HCT116 (cell line): ENCODE measurements at regions not wholly inside any gene's neighbourhood (a gene's known extent, or its start where the extent isn't known, plus 50 kb on each side); places are given as distances from the start of the nearest gene placed in this dataset.

Source experiments
- ATAC-seq: fragments of 200-7000 bp; cut with Tn5 transposase; 2 replicates; pipeline ENCODE4 v1.9.1; 2020; ENCODE audit warnings: mild to moderate bottlenecking, moderate library complexity
- BruUV-seq: library from RNA; stranded (reverse); fragments of 400-500 nt; replicated peaks from 2 replicates; lab custom pipeline; 2021; lab: Mats Ljungman, UMichigan
- CTCF ChIA-PET: fragments of 300-600 bp; sonication (Branson Sonifier 250); formaldehyde crosslinking; loops from one replicate; lab custom pipeline; 2021; ENCODE audit warnings: antibody characterized with exemption; lab: Charles Lee
- POLR2A ChIA-PET: fragments of 300-600, 350-600 bp; sonication (Branson Sonifier 250); formaldehyde crosslinking; loops from one replicate; lab custom pipeline; 2021; ENCODE audit warnings: antibody characterized with exemption; lab: Charles Lee
- RAD21 ChIA-PET, 2 experiments: fragments of 300-600 bp; sonication (Branson Sonifier 250); formaldehyde crosslinking; loops; one replicate each; lab custom pipeline; 2023; ENCODE audit warnings: low total read pairs in 2 of 2; ENCODE audit not compliant: uncharacterized antibody in 2 of 2, unreplicated experiment in 2 of 2, low non-redundant PET in 1 of 2; lab: Charles Lee
- DNase-seq: peaks from one replicate; pipeline ENCODE4 v3.0.0-alpha.2; 2010; ENCODE audit warnings: low read depth, low spot score
- H2AFZ ChIP-seq: fragments of 200-600 bp; shearing (Covaris generic), sonication (generic); 2 replicates; pipeline ENCODE4 v1.6.1; 2017; ENCODE audit warnings: low read depth, mixed run types, mixed read lengths, antibody characterized with exemption, low read length; ENCODE audit not compliant: poor library complexity, severe bottlenecking
- H3K27ac ChIP-seq: 2 replicates; pipeline ENCODE4 v1.5.1; 2012; ENCODE audit warnings: low read depth, low read length
- H3K27me3 ChIP-seq: fragments of 200-600 bp; sonication (generic); 2 replicates; pipeline ENCODE4 v1.6.1; 2016; ENCODE audit warnings: mixed run types, low read length, mixed read lengths; ENCODE audit not compliant: insufficient read depth
- H3K36me3 ChIP-seq, 2 experiments: fragments of 200-500 bp in 1 of 2; fragments of 200-600 bp in 1 of 2; sonication (Bioruptor generic) in 1 of 2; sonication (generic) in 1 of 2; 2 replicates each; pipeline versions ENCODE4 v1.5.1 to v1.6.1; 2014 to 2016; ENCODE audit warnings: low read length in 2 of 2, inconsistent platforms in 1 of 2, mixed read lengths in 1 of 2, mixed run types in 1 of 2; ENCODE audit not compliant: insufficient read depth in 2 of 2, control insufficient read depth in 1 of 2
- H3K4me1 ChIP-seq, 2 experiments: fragments of 200-600 bp in 1 of 2; sonication (generic) in 1 of 2; 2 replicates each; pipeline versions ENCODE4 v1.5.1 to v1.6.1; 2012 to 2017; ENCODE audit warnings: low read length in 2 of 2, inconsistent platforms in 1 of 2, mild to moderate bottlenecking in 1 of 2, mixed read lengths in 1 of 2, mixed run types in 1 of 2, moderate library complexity in 1 of 2; ENCODE audit not compliant: insufficient read depth in 2 of 2, control insufficient read depth in 1 of 2
- H3K4me2 ChIP-seq: fragments of 200-600 bp; sonication (generic); 2 replicates; pipeline ENCODE4 v1.6.1; 2017; ENCODE audit warnings: mixed run types, low read length, mixed read lengths
- H3K4me3 ChIP-seq, 2 experiments: fragments of 200-600 bp in 1 of 2; sonication (generic) in 1 of 2; replicated peaks in 1 of 2; 2 replicates each; pipeline ENCODE4 v1.5.1; 2011 to 2016; ENCODE audit warnings: low read length in 2 of 2, control low read depth in 1 of 2, low read depth in 1 of 2, mild to moderate bottlenecking in 1 of 2, mixed read lengths in 1 of 2, mixed run types in 1 of 2
- H3K79me2 ChIP-seq: fragments of 200-600 bp; sonication (generic); 2 replicates; pipeline ENCODE4 v1.6.1; 2017; ENCODE audit warnings: mild to moderate bottlenecking, mixed run types, low read length, moderate library complexity, mixed read lengths; ENCODE audit not compliant: insufficient read depth
- H3K9ac ChIP-seq: fragments of 200-600 bp; sonication (generic); 2 replicates; pipeline ENCODE4 v1.6.1; 2016; ENCODE audit warnings: low read length, mixed read lengths
- H3K9me2 ChIP-seq: fragments of 200-600 bp; sonication (generic), shearing (Covaris generic); 2 replicates; pipeline ENCODE4 v1.6.1; 2017; ENCODE audit warnings: mixed run types, mild to moderate bottlenecking, moderate library complexity; ENCODE audit not compliant: insufficient read depth
- H3K9me3 ChIP-seq, 2 experiments: fragments of 200-500 bp in 1 of 2; fragments of 200-600 bp in 1 of 2; sonication (Bioruptor generic) in 1 of 2; sonication (generic) in 1 of 2; 2 replicates each; pipeline ENCODE4 v1.6.1; 2014 to 2017; ENCODE audit warnings: low read length in 2 of 2, mixed read lengths in 2 of 2, inconsistent platforms in 1 of 2, low read depth in 1 of 2, mild to moderate bottlenecking in 1 of 2, mixed run types in 1 of 2, moderate library complexity in 1 of 2; ENCODE audit not compliant: control insufficient read depth in 1 of 2, insufficient read depth in 1 of 2
- H4K20me1 ChIP-seq: fragments of 200-600 bp; sonication (generic), shearing (Covaris generic); 2 replicates; pipeline ENCODE4 v1.6.1; 2017; ENCODE audit warnings: mixed run types, mild to moderate bottlenecking, moderate library complexity; ENCODE audit not compliant: insufficient read depth
- CBX3 ChIP-seq: IDR thresholded peaks from 2 replicates; pipeline ENCODE4 v1.6.1; 2012; ENCODE audit warnings: low read depth
- CEBPB ChIP-seq: IDR thresholded peaks from 2 replicates; pipeline ENCODE4 v1.6.1; 2012; ENCODE audit warnings: low read depth
- CTCF ChIP-seq, 3 experiments: fragments of 200-600 bp in 1 of 3; sonication (generic) in 1 of 3; IDR thresholded peaks in 2 of 3; conservative IDR thresholded peaks in 1 of 3; 2 replicates each; pipeline ENCODE4 v1.5.1; 2012 to 2017; ENCODE audit warnings: low read depth in 2 of 3, low read length in 2 of 3, antibody characterized with exemption in 1 of 3, borderline replicate concordance in 1 of 3, control low read depth in 1 of 3, mild to moderate bottlenecking in 1 of 3, mixed read lengths in 1 of 3, mixed run types in 1 of 3, moderate library complexity in 1 of 3; ENCODE audit not compliant: insufficient read depth in 1 of 3
- EGR1 ChIP-seq: IDR thresholded peaks from 2 replicates; pipeline ENCODE4 v1.6.1; 2012; ENCODE audit warnings: low read depth
- EZH2 ChIP-seq: fragments of 200-600 bp; sonication (generic); IDR thresholded peaks from 2 replicates; pipeline ENCODE4 v1.6.1; 2017; ENCODE audit warnings: antibody characterized with exemption, mixed run types
- POLR2AphosphoS5 ChIP-seq: IDR thresholded peaks from 2 replicates; pipeline ENCODE4 v1.6.1; 2011; ENCODE audit warnings: mild to moderate bottlenecking, low read depth, low read length, moderate library complexity
- RAD21 ChIP-seq: IDR thresholded peaks from 2 replicates; pipeline ENCODE4 v1.6.1; 2012; ENCODE audit warnings: low read depth, mild to moderate bottlenecking
- REST ChIP-seq: IDR thresholded peaks from 2 replicates; pipeline ENCODE4 v1.6.1; 2012; ENCODE audit warnings: low read depth
- SIN3A ChIP-seq: IDR thresholded peaks from 2 replicates; pipeline ENCODE4 v1.6.1; 2012; ENCODE audit warnings: low read depth
- SP1 ChIP-seq: IDR thresholded peaks from 2 replicates; pipeline ENCODE4 v1.6.1; 2012; ENCODE audit warnings: low read depth
- TCF7L2 ChIP-seq: IDR thresholded peaks from 2 replicates; pipeline ENCODE4 v1.7.0; 2011; ENCODE audit warnings: borderline replicate concordance, inconsistent platforms; ENCODE audit not compliant: insufficient read depth, insufficient read length; ENCODE audit errors: extremely low read depth
- YY1 ChIP-seq: IDR thresholded peaks from 2 replicates; pipeline ENCODE4 v1.6.1; 2011; ENCODE audit warnings: low read length, low read depth, moderate library complexity, mild to moderate bottlenecking; ENCODE audit not compliant: insufficient replicate concordance; ENCODE audit errors: extremely low read depth
- ZNF274 ChIP-seq: fragments of 200-500 bp; sonication (Bioruptor generic); IDR thresholded peaks from 2 replicates; pipeline ENCODE4 v1.6.1; 2014; ENCODE audit warnings: mild to moderate bottlenecking, low read depth, low read length, inconsistent platforms
- intact Hi-C: fragments of 100-400 bp; cut with micrococcal nuclease; formaldehyde crosslinking; loops from 2 replicates; pipeline ENCODE4 v1.10.0; 2022

GRCh38 chr15:97459771-97460170 lies 500.7 kb upstream of the ARRDC4 start:
- no peaks in the 10 kb centered on the region for H3K27me3 ChIP-seq
- BruUV-seq, result no TSS peak
- ATAC-seq, result no peak
- no peaks in the 10 kb centered on the region for H3K4me1 ChIP-seq
- intact Hi-C loops, result no loop called here
- ChIA-PET POLR2A (no interaction called here), CTCF (no interaction called here), RAD21 (no interaction called here)
- no peaks in the 10 kb centered on the region for H3K36me3 ChIP-seq
- no peak overlapping the region for H3K27ac ChIP-seq
- TF ChIP-seq CBX3, result no peak
- TF ChIP-seq YY1, result no peak
- TF ChIP-seq SP1, result no peak
- no peak for TF ChIP-seq POLR2AphosphoS5
- H3K9me2 ChIP-seq, result no peaks in the 10 kb centered on the region
- H3K9me3 ChIP-seq, result peaks cover 0 to 3% of the 10 kb centered on the region in 2 experiments; a peak in 1 of 4 replicates
- no peak overlapping the region for H2AFZ ChIP-seq
- H3K4me2 ChIP-seq, result no peak overlapping the region
- H3K79me2 ChIP-seq, result no peaks in the 10 kb centered on the region
- H3K4me3 ChIP-seq, result no peak overlapping the region
- no peak overlapping the region for H3K9ac ChIP-seq
- no peaks in the 10 kb centered on the region for H4K20me1 ChIP-seq
- no peak for DNase-seq

GRCh38 chr15:97461226-97461625 lies 499.3 kb upstream of the ARRDC4 start:
- no peak for DNase-seq
- POLR2A ChIA-PET, result no interaction called here
- intact Hi-C loops, result no loop called here
- H4K20me1 ChIP-seq, result no peaks in the 10 kb centered on the region
- no peaks in the 10 kb centered on the region for H3K4me1 ChIP-seq
- H3K4me3 ChIP-seq, result no peak overlapping the region
- H3K79me2 ChIP-seq, result no peaks in the 10 kb centered on the region
- CTCF ChIA-PET, result no interaction called here
- no peak for ATAC-seq
- H3K36me3 ChIP-seq, result no peaks in the 10 kb centered on the region
- no TSS peak for BruUV-seq
- no peaks in the 10 kb centered on the region for H3K27me3 ChIP-seq
- peaks cover 0 to 3% of the 10 kb centered on the region in 2 experiments; a peak in 1 of 4 replicates for H3K9me3 ChIP-seq
- TF ChIP-seq SIN3A, result no peak
- TF ChIP-seq TCF7L2, result no peak
- no peak for TF ChIP-seq YY1
- TF ChIP-seq RAD21, result no peak
- TF ChIP-seq EGR1, result no peak
- no peak for TF ChIP-seq CEBPB
- no peak for TF ChIP-seq EZH2
- no peak for TF ChIP-seq REST
- no peak for TF ChIP-seq CTCF (IDR thresholded peaks at IDR 0.05 in 2 of 3, conservative IDR thresholded peaks at IDR 0.05 in 1 of 3; ENCODE audit: borderline replicate concordance in 1 of 3, insufficient read depth in 1 of 3, low read depth in 2 of 3, low read length in 2 of 3)
- no peak for TF ChIP-seq ZNF274
- TF ChIP-seq, all 23 proteins: peak for 0
- H2AFZ ChIP-seq, result no peak overlapping the region
- H3K9me2 ChIP-seq, result no peaks in the 10 kb centered on the region
- RAD21 ChIA-PET, result no interaction called here
- H3K4me2 ChIP-seq, result no peak overlapping the region
- H3K27ac ChIP-seq, result no peak overlapping the region
- no peak overlapping the region for H3K9ac ChIP-seq
